GM12874 (cell line): ENCODE measurements at regions not wholly inside any gene's neighbourhood (a gene's known extent, or its start where the extent isn't known, plus 50 kb on each side); places are given as distances from the start of the nearest gene placed in this dataset.

Source experiments
- CTCF ChIP-seq: IDR thresholded peaks from 2 replicates; pipeline ENCODE4 v1.5.1; 2011; ENCODE audit warnings: low read depth, mild to moderate bottlenecking, control low read depth, low read length, moderate library complexity; ENCODE audit not compliant: insufficient read depth

GRCh38 chr22:48182031-48182430 lies 1419.6 kb downstream of the TBC1D22A start:
- TF ChIP-seq CTCF: no peak

- TF ChIP-seq CTCF: no peak
These were observed 1419.0 kb downstream of the TBC1D22A start for GRCh38 chr22:48181263-48181955.

- no peak for TF ChIP-seq CTCF
These were observed 1418.2 kb downstream of the TBC1D22A start for GRCh38 chr22:48180631-48181030.

- no peak for TF ChIP-seq CTCF
These were observed 1417.4 kb downstream of the TBC1D22A start for GRCh38 chr22:48179571-48180546.

- TF ChIP-seq CTCF: no peak
These were observed 1416.1 kb downstream of the TBC1D22A start for GRCh38 chr22:48178536-48178935.

GRCh38 chr22:48177631-48178030 lies 1415.2 kb downstream of the TBC1D22A start:
- no peak for TF ChIP-seq CTCF

GRCh38 chr22:48175721-48176120 lies 1413.3 kb downstream of the TBC1D22A start:
- TF ChIP-seq CTCF: no peak
